GM12864 (cell line): ENCODE measurements at regions not wholly inside any gene's neighbourhood (a gene's known extent, or its start where the extent isn't known, plus 50 kb on each side); places are given as distances from the start of the nearest gene placed in this dataset.
"Not testable (repeated sequence)": the region's sequence is repeated elsewhere in the genome, so short reads cannot be mapped to it uniquely, and the experiment has no call there.

Experiments used
- DNase-seq: peaks from one replicate; pipeline ENCODE4 v3.0.0-alpha.2; 2011; ENCODE audit warnings: low read depth
- H3K4me3 ChIP-seq: 2 replicates; pipeline ENCODE4 v1.5.1; 2011; ENCODE audit warnings: mild to moderate bottlenecking, low read depth, low read length, control low read depth
- CTCF ChIP-seq: IDR thresholded peaks from 2 replicates; pipeline ENCODE4 v1.5.1; 2011; ENCODE audit warnings: low read depth, mild to moderate bottlenecking, moderate library complexity, low read length, control low read depth, inconsistent platforms; ENCODE audit errors: missing control alignments

DNA sequence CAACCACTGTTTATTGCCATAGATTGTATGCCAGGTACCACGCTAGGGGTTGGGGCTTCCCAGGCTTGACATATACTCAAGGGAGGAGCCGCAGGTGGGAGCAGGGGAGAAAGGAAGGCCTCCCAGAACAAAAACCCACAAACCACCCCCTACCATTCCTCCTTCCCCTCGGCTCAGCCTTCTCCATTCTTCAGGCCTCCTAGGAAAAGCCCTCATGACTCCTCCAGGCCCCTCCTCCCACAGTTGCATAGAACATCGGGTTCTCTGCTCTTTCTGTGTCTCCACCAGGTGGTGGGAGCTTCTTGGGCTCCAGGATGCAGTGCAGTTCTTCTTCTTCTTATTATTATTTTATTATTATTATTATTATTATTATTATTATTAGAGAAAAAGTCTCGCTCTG lies 80.3 kb downstream of the ZFP36L2 start:
- no peak for TF ChIP-seq CTCF
- no peak overlapping the region for H3K4me3 ChIP-seq
- no peak for DNase-seq

DNA sequence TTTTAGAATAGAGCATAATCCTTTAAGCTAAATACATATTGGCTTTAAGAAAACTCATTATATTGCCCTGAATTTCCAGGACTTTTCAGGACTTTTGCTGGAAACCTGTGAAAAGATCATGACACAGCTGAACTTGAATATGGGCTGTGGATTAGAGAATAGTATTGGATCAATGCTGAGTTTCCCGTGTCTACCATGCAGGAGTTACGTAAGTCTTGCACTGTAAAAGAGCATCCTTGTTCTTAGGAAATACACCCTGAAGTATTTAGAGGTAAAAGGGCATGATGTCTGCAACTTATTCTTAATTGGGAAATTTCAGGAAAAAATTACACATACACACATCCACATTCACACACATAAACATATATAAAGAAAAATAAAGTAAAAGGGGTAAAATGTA lies 82.1 kb downstream of the ZFP36L2 start:
- DNase-seq = no peak
- H3K4me3 ChIP-seq = no peak overlapping the region
- no peak for TF ChIP-seq CTCF

DNA sequence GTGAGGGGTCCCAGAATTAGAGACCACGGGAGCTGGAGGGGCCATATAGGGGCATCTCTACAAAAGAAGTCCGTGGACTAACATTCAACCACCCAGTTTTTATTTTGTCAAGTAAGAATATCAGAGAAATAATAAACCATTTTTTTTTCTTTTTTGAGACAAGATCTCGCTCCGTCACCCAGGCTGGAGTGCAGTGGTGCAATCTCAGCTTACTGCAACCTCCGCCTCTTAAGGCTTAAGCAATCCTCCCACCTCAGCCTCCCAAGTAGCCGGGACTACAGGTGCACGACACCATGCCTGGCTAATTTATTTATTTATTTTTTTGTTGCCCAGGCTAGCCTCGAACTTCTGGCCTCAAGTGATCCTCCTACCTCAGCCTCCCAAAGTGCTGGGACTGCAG lies 82.7 kb downstream of the ZFP36L2 start:
- DNase-seq = no peak
- no peak overlapping the region for H3K4me3 ChIP-seq
- no peak for TF ChIP-seq CTCF

DNA sequence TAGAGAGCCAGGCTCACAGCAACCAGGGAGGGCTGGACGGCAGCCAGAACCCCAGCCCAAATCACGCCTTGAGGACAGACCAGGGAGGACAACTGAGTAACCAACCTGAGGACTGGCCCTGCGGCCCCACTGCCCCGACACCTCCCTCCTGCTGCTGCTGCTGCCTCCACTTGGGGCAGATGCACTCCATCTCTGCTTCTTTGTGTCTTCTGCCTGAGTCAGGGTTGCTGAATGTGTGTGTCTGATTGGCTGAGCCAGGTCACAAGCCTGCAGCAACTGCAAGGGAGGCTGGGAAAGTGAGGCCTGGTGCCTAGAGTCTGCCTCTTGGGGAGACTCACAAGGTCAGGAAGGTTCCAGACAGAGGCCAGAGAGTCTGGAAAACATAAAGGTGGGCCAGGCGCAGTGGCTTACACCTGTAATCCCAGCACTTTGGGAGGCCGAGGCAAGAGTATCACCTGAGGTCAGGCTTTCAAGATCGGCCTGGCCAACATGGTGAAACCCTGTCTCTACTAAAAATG lies 83.4 kb downstream of the ZFP36L2 start:
- no peak for DNase-seq
- no peak overlapping the region for H3K4me3 ChIP-seq
- TF ChIP-seq CTCF = peak; percentile 29

GRCh38 chr2:43141636-43142151 lies 84.7 kb downstream of the ZFP36L2 start:
- not testable (repeated sequence) for DNase-seq, H3K4me3 ChIP-seq

GRCh38 chr2:43139996-43140621 lies 86.3 kb downstream of the ZFP36L2 start:
- no peak for DNase-seq
- TF ChIP-seq CTCF = no peak
- H3K4me3 ChIP-seq = no peak overlapping the region

DNA sequence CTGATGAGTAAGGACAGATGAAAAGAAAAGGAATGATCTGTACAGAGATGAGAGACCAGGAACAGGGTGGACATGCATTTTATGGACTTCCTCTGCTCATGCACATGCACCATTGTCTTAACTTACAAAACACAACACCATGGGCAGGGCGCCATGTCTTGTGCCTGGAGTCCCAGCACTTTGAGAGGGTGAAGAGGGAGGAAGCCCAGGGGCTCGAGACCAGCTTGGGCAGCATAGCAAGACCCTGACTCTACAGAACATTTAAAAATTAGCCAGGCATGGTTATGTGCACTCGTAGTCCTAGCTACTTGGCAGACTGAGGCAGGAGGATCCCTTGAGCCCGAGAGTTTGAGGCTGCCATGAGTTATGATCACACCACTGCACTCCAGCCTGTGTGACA lies 86.9 kb downstream of the ZFP36L2 start:
- no peak for TF ChIP-seq CTCF
- no peak for DNase-seq
- no peak overlapping the region for H3K4me3 ChIP-seq
